ENCODE measurements at regions not wholly inside any gene's neighbourhood (a gene's known extent, or its start where the extent isn't known, plus 50 kb on each side); places are given as distances from the start of the nearest gene placed in this dataset.

- TF ChIP-seq CTCF (IDR thresholded peaks at IDR 0.05; ENCODE audit: low read depth, low read length) (no peak), POLR2A (IDR thresholded peaks at IDR 0.05; ENCODE audit: extremely low read depth, insufficient read length) (no peak), MAX (IDR thresholded peaks at IDR 0.05; ENCODE audit: low read depth, low read length) (no peak)
Observed at GRCh38 chr5:166768536-166768935, 1522.9 kb upstream of the WWC1 start.

Measured in NB4 (cell line).